Lower leg skin (tissue), 3 donors: ENCODE measurements at regions not wholly inside any gene's neighbourhood (a gene's known extent, or its start where the extent isn't known, plus 50 kb on each side); places are given as distances from the start of the nearest gene placed in this dataset.

Source experiments
- POLR2A ChIP-seq, 2 donors: fragments of 450-650 bp; IDR thresholded peaks; one replicate each; pipeline ENCODE4 v1.6.1; 2016 to 2017; ENCODE audit warnings: antibody characterized with exemption in 2 of 2, mild to moderate bottlenecking in 1 of 2, moderate library complexity in 1 of 2
- TF ChIP-seq, protein P1 (sequence below), 3 donors: fragments of 450-650 bp; IDR thresholded peaks; one replicate each; pipeline ENCODE4 v1.5.1; 2016; ENCODE audit warnings: antibody characterized with exemption in 3 of 3, mild to moderate bottlenecking in 3 of 3, moderate library complexity in 2 of 3

- TF ChIP-seq, protein P1, sequence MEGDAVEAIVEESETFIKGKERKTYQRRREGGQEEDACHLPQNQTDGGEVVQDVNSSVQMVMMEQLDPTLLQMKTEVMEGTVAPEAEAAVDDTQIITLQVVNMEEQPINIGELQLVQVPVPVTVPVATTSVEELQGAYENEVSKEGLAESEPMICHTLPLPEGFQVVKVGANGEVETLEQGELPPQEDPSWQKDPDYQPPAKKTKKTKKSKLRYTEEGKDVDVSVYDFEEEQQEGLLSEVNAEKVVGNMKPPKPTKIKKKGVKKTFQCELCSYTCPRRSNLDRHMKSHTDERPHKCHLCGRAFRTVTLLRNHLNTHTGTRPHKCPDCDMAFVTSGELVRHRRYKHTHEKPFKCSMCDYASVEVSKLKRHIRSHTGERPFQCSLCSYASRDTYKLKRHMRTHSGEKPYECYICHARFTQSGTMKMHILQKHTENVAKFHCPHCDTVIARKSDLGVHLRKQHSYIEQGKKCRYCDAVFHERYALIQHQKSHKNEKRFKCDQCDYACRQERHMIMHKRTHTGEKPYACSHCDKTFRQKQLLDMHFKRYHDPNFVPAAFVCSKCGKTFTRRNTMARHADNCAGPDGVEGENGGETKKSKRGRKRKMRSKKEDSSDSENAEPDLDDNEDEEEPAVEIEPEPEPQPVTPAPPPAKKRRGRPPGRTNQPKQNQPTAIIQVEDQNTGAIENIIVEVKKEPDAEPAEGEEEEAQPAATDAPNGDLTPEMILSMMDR (IDR thresholded peaks at IDR 0.05) = no peak
- TF ChIP-seq POLR2A (IDR thresholded peaks at IDR 0.05) = no peak
Observed at GRCh38 chr3:177889161-177889560, 647.1 kb upstream of the KCNMB2 start.
